ENCODE measurements at regions not wholly inside any gene's neighbourhood (a gene's known extent, or its start where the extent isn't known, plus 50 kb on each side); places are given as distances from the start of the nearest gene placed in this dataset.

DNA sequence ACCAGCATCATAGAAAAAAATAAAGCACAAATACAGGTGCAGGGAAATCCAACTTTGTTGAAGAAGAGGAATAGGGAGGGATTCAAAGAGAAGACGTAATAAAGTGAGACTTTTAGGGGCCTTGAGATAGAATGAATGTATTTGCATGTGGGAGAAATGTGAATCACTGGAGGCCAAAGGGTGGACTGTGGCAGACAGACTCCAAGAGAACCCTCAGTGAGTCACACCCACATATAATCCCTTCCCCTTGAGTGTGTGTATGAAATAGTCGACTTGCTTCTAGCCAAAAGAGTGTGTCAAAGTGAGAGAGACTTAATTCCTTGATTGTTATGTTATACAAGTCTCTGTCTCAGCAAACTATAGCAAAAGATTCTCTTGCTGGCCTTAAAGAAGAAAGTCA is 101.3 kb upstream of the GHITM start:
- Mint-ChIP-seq H3K9me3 (no peaks in the 10 kb centered on the region), H3K4me3 (no peak overlapping the region), H3K27me3 (no peaks in the 10 kb centered on the region), H3K4me1 (ENCODE audit: low read depth) (no peaks in the 10 kb centered on the region), H3K27ac (no peak overlapping the region), H3K36me3 (ENCODE audit: low read depth) (no peaks in the 10 kb centered on the region)
- intact Hi-C loops (cut with micrococcal nuclease), result no loop called here

DNA sequence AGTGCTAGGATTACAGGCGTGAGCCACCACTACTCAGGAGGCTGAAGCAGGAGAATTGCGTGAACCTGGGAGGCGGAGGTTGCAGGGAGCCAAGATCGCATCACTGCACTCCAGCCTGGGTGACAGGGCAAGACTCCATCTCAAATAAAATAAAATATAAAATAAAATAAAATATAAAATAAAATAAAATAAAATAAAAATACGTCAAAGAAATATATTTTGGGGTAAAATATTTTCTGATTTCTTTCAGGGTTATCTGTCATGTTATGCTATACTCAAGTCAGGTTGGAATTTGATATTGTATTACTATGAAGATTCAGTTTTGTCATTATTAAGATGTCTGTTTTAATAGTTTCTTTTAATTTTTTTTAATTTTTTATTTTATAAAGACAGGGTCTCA is 99.4 kb upstream of the GHITM start:
- intact Hi-C loops (cut with micrococcal nuclease), result no loop called here
- no peaks in the 10 kb centered on the region for H3K27me3 Mint-ChIP-seq
- no peak overlapping the region for H3K4me3 Mint-ChIP-seq
- no peak overlapping the region for H3K27ac Mint-ChIP-seq
- no peaks in the 10 kb centered on the region for H3K4me1 Mint-ChIP-seq (ENCODE audit: low read depth)
- no peaks in the 10 kb centered on the region for H3K36me3 Mint-ChIP-seq (ENCODE audit: low read depth)
- no peaks in the 10 kb centered on the region for H3K9me3 Mint-ChIP-seq

GRCh38 chr10:84047258-84048010 is 91.9 kb upstream of the GHITM start:
- no peak overlapping the region for H3K4me3 Mint-ChIP-seq
- intact Hi-C loops (cut with micrococcal nuclease), result no loop called here

GRCh38 chr10:84049645-84050011 is 89.7 kb upstream of the GHITM start:
- Mint-ChIP-seq H3K4me3 (no peak overlapping the region), H3K27ac (no peak overlapping the region), H3K9me3 (peaks cover 9% of the 10 kb centered on the region), H3K4me1 (ENCODE audit: low read depth) (no peaks in the 10 kb centered on the region), H3K27me3 (no peaks in the 10 kb centered on the region), H3K36me3 (ENCODE audit: low read depth) (no peaks in the 10 kb centered on the region)
- intact Hi-C loops (cut with micrococcal nuclease), result no loop called here

More at GRCh38 chr10:84047258-84048010, 91.9 kb upstream of the GHITM start:
- Mint-ChIP-seq H3K27me3 (no peaks in the 10 kb centered on the region), H3K9me3 (peaks cover 9% of the 10 kb centered on the region), H3K36me3 (ENCODE audit: low read depth) (no peaks in the 10 kb centered on the region), H3K4me1 (ENCODE audit: low read depth) (no peaks in the 10 kb centered on the region), H3K27ac (no peak overlapping the region)

DNA sequence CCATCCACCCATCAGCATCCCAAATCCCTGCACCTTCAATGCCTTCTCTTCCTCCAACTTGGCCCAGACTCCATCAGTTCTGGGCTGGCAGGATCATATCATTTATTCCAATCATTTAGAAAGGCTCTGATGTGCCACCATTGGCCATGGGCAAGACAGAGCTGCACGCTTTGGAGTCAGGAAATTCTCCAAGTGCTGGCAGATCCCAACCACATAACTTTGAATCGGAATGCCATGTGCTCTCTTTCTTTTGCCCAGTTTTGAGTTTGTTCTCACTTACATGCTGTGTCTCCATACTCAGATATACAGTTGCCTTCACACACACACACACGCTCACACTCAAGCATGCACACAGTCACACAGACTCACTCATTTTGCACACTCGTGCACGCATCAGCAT is 85.7 kb upstream of the GHITM start:
- H3K36me3 Mint-ChIP-seq (ENCODE audit: low read depth), result no peaks in the 10 kb centered on the region
- no peaks in the 10 kb centered on the region for H3K27me3 Mint-ChIP-seq
- no peak overlapping the region for H3K27ac Mint-ChIP-seq
- intact Hi-C loops (cut with micrococcal nuclease), result no loop called here
- H3K4me3 Mint-ChIP-seq, result no peak overlapping the region
- H3K9me3 Mint-ChIP-seq, result peaks cover 9% of the 10 kb centered on the region
- H3K4me1 Mint-ChIP-seq (ENCODE audit: low read depth), result no peaks in the 10 kb centered on the region

DNA sequence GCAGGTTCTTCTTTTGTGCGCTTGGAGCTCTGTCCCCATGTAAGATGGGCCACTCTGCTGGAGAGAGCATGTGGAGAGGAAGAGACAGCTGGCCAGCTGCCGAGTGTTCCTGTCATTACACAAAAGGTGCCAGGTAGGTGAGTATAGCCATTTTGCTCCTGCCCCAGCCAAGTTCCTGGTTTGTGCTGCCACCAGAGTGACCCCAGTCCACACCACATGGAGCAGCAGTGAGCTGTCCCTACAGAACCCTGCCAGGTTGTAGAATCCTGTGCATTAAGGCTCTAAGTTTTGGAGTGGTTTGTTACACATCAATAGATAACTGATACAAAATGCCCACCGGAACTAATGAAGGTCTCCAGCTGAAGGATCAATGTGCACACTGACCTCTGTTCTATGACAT is 84.6 kb upstream of the GHITM start:
- intact Hi-C loops (cut with micrococcal nuclease), result no loop called here
- Mint-ChIP-seq H3K36me3 (ENCODE audit: low read depth) (no peaks in the 10 kb centered on the region), H3K4me3 (no peak overlapping the region), H3K9me3 (peaks cover 2% of the 10 kb centered on the region), H3K27ac (no peak overlapping the region), H3K27me3 (no peaks in the 10 kb centered on the region), H3K4me1 (ENCODE audit: low read depth) (no peaks in the 10 kb centered on the region)

DNA sequence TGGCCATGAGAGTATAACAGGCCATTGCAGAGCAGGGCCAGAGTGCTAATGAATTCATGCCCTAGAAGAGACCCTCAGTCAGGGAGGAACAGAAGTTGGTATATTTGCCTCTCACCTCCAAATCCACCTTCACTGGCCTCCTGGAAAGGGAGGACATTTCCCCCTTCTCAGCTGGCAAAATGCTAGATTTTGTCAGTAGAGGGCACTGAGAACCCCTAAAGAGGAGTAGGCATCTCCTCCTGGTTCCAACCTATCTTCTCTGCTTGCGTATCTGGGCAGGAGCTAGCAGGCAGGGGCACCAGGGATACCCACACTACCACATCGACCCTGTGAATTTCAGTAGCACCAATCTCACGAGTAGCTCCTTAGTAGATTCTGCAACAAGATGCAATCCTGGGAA is 79.8 kb upstream of the GHITM start:
- no peaks in the 10 kb centered on the region for H3K27me3 Mint-ChIP-seq
- no peaks in the 10 kb centered on the region for H3K36me3 Mint-ChIP-seq (ENCODE audit: low read depth)
- H3K4me3 Mint-ChIP-seq, result no peak overlapping the region
- no peaks in the 10 kb centered on the region for H3K4me1 Mint-ChIP-seq (ENCODE audit: low read depth)
- intact Hi-C loops (cut with micrococcal nuclease), result no loop called here
- H3K27ac Mint-ChIP-seq, result no peak overlapping the region
- no peaks in the 10 kb centered on the region for H3K9me3 Mint-ChIP-seq

- Mint-ChIP-seq H3K27me3 (no peaks in the 10 kb centered on the region), H3K4me1 (ENCODE audit: low read depth) (no peaks in the 10 kb centered on the region), H3K4me3 (no peak overlapping the region), H3K9me3 (no peaks in the 10 kb centered on the region), H3K36me3 (ENCODE audit: low read depth) (no peaks in the 10 kb centered on the region), H3K27ac (no peak overlapping the region)
- intact Hi-C loops (cut with micrococcal nuclease), result no loop called here
These were observed 75.9 kb upstream of the GHITM start for GRCh38 chr10:84063440-84063839.

DNA sequence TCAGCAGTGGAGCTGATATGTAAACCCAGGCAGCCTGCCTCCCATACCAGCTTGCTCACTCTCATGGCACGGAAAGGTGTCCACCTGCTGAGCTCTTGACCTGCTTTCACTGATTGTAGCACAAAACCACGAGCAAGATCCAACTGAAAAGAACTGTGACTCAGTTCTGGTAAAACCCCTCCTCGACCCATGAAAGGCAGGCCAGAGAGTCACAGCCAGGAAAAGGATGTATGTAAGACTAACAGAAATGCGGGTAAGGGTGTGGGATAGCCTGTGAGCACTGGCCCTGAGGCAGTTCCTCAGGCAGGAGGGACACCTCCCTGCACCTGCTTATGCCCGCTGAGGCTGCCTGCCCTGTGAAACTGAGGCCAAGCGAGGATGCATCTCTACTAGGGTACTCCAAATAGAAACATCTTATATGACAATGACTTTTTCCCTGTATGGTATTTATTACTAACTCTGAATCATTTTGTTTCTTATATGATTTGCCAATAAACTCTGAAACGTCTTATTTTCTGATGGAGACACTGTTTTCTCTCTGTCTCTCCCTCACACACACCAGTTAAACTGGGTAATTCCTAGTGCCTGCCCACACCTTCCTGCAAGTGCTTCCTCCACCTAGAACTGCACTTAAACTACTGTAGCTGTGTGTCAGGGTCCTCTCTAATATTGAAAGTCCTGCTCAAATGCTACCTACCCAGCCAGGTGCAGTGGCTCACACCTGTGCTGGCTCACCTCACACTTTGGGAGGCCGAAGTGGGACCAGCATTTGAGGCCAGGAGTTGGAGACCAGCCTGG is 73.3 kb upstream of the GHITM start:
- Mint-ChIP-seq H3K4me1 (ENCODE audit: low read depth) (no peaks in the 10 kb centered on the region), H3K9me3 (no peaks in the 10 kb centered on the region)
- intact Hi-C loops (cut with micrococcal nuclease), result no loop called here

DNA sequence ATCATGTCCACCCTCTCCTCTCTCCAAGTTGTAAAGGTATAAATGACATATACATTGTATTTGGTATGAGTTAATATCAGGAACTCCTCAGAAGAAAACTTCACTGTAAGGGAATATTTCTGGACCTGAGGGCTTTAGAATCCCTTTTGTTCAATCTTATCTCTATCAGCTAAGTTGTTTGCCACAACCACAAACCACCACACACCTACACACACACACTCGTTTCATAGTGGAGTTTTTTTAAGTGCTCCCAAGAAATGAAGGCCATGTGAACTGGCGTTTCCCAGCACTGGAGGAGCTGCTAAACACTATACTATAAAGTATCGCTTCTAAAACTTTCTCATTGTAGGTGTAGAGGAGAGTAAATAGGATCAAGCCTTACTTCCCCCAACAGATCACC is 64.8 kb upstream of the GHITM start:
- H3K27me3 Mint-ChIP-seq, result no peaks in the 10 kb centered on the region
- H3K4me3 Mint-ChIP-seq, result no peak overlapping the region
- H3K9me3 Mint-ChIP-seq, result no peaks in the 10 kb centered on the region
- H3K36me3 Mint-ChIP-seq (ENCODE audit: low read depth), result no peaks in the 10 kb centered on the region
- no peak overlapping the region for H3K27ac Mint-ChIP-seq
- intact Hi-C loops (cut with micrococcal nuclease), result no loop called here
- no peaks in the 10 kb centered on the region for H3K4me1 Mint-ChIP-seq (ENCODE audit: low read depth)

More for the DNA sequence above, 73.3 kb upstream of the GHITM start:
- no peaks in the 10 kb centered on the region for H3K36me3 Mint-ChIP-seq (ENCODE audit: low read depth)
- H3K27me3 Mint-ChIP-seq, result no peaks in the 10 kb centered on the region
- no peak overlapping the region for H3K27ac Mint-ChIP-seq
- H3K4me3 Mint-ChIP-seq, result no peak overlapping the region

GRCh38 chr10:84075226-84076046 is 63.9 kb upstream of the GHITM start:
- Mint-ChIP-seq H3K4me3 (no peak overlapping the region), H3K9me3 (no peaks in the 10 kb centered on the region), H3K27me3 (no peaks in the 10 kb centered on the region), H3K4me1 (ENCODE audit: low read depth) (no peaks in the 10 kb centered on the region), H3K27ac (no peak overlapping the region), H3K36me3 (ENCODE audit: low read depth) (no peaks in the 10 kb centered on the region)
- intact Hi-C loops (cut with micrococcal nuclease), result no loop called here

DNA sequence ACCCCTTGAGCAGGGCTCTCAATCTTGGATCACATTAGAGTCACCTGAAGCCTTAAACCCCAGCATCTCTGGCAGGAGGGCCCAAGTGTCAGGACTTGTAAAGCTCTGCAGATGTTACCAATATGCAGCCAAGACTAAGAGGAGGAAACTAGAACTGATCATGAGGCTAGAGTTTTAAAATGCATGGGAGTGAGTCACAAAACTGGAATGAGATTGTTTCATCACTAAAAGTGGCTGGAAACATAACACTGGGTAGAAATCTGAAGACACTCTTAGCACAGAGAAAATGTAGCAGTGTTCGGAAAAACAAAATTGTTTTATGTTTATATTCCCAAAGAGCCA is 63.3 kb upstream of the GHITM start:
- H3K27ac Mint-ChIP-seq, result no peak overlapping the region
- no peak overlapping the region for H3K4me3 Mint-ChIP-seq
- H3K36me3 Mint-ChIP-seq (ENCODE audit: low read depth), result no peaks in the 10 kb centered on the region
- no peaks in the 10 kb centered on the region for H3K4me1 Mint-ChIP-seq (ENCODE audit: low read depth)
- no peaks in the 10 kb centered on the region for H3K9me3 Mint-ChIP-seq
- intact Hi-C loops (cut with micrococcal nuclease), result no loop called here
- H3K27me3 Mint-ChIP-seq, result no peaks in the 10 kb centered on the region

DNA sequence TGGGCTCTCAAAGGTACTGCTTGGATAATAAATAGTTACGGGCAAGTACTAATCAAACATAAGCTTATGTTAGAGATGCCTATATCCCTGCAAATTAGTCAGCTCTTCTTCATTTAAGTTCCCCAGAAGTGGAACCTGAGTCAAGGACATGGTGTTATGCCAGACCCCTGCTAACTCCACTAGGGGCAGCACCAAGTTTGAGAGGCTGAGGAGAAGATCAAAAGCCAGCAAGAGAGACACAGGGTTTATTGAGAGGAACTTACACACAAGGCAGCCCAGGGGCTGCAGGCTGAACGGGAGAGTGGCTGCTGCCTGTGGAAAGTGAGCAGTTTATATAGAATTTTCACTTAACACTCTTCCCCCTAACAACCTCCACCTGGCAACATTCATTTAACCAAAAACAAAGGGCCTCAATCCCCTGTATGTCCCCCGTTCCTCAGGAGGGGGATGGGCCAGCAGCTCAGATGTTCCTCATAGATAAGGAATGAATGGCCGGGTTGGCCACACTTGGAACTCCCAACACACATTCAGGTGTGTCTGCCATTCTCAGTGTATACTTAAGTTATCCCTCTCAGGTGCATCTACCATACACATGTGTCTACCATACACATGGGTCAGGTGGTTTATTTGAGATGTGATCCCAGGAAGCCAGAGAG is 62.6 kb upstream of the GHITM start:
- intact Hi-C loops (cut with micrococcal nuclease), result no loop called here
- Mint-ChIP-seq H3K27me3 (peaks cover under 1% of the 10 kb centered on the region), H3K4me3 (no peak overlapping the region), H3K9me3 (no peaks in the 10 kb centered on the region), H3K27ac (no peak overlapping the region), H3K36me3 (ENCODE audit: low read depth) (no peaks in the 10 kb centered on the region), H3K4me1 (ENCODE audit: low read depth) (no peaks in the 10 kb centered on the region)

GRCh38 chr10:84077768-84078167 is 61.5 kb upstream of the GHITM start:
- peaks cover 1% of the 10 kb centered on the region for H3K27me3 Mint-ChIP-seq
- H3K36me3 Mint-ChIP-seq (ENCODE audit: low read depth), result no peaks in the 10 kb centered on the region
- H3K4me3 Mint-ChIP-seq, result no peak overlapping the region
- no peak overlapping the region for H3K27ac Mint-ChIP-seq
- no peaks in the 10 kb centered on the region for H3K4me1 Mint-ChIP-seq (ENCODE audit: low read depth)
- intact Hi-C loops (cut with micrococcal nuclease), result no loop called here
- H3K9me3 Mint-ChIP-seq, result no peaks in the 10 kb centered on the region
